ENCODE measurements at regions not wholly inside any gene's neighbourhood (a gene's known extent, or its start where the extent isn't known, plus 50 kb on each side); places are given as distances from the start of the nearest gene placed in this dataset.

- in situ Hi-C loops (cut with HindIII; ENCODE audit: low pct_unique_long_range_greater_than_20kb, low sequenced_read_pairs), result no loop called here
- TF ChIP-seq JUND (IDR thresholded peaks at IDR 0.05; ENCODE audit: low read depth), result no peak
- no peak for DNase-seq (ENCODE audit: low read depth in 1 of 2, low spot score in 1 of 2)
Measured at GRCh38 chr12:60616400-60616799, 1020.6 kb downstream of the SLC16A7 start.

GRCh38 chr12:60630796-60631195 lies 1035.0 kb downstream of the SLC16A7 start:
- DNase-seq (ENCODE audit: low read depth in 1 of 2, low spot score in 1 of 2), result no peak
- in situ Hi-C loops (cut with HindIII; ENCODE audit: low pct_unique_long_range_greater_than_20kb, low sequenced_read_pairs), result no loop called here
- TF ChIP-seq JUND (IDR thresholded peaks at IDR 0.05; ENCODE audit: low read depth), result no peak

DNA sequence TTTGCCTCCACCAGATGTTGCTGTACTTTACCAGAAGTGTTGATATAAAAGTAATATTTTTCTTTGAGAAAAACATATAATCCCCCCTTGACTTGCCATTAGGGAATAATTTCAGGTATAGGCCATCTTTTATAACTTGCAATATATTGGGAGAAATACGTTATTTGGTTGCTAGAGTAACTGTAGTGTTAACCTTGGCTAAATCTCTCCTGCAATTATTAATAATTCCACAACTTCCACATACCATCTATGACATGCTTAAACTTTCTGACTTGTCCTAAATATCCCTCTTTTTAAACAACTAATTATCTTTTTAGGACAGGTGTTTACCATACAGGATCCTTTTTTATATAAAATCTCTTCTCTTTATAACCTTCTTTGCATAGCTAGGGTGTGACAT lies 1048.2 kb downstream of the SLC16A7 start:
- peak in 1 of 2 experiments; percentile 2 for DNase-seq (ENCODE audit: low read depth in 1 of 2, low spot score in 1 of 2)
- in situ Hi-C loops (cut with HindIII; ENCODE audit: low pct_unique_long_range_greater_than_20kb, low sequenced_read_pairs), result no loop called here
- no peak for TF ChIP-seq JUND (IDR thresholded peaks at IDR 0.05; ENCODE audit: low read depth)

GRCh38 chr12:60666895-60667294 lies 1071.1 kb downstream of the SLC16A7 start:
- no peak for TF ChIP-seq JUND (IDR thresholded peaks at IDR 0.05; ENCODE audit: low read depth)
- in situ Hi-C loops (cut with HindIII; ENCODE audit: low pct_unique_long_range_greater_than_20kb, low sequenced_read_pairs), result no loop called here
- DNase-seq (ENCODE audit: low read depth in 1 of 2, low spot score in 1 of 2), result no peak

GRCh38 chr12:60672949-60673348 lies 1077.1 kb downstream of the SLC16A7 start:
- no peak for TF ChIP-seq JUND (IDR thresholded peaks at IDR 0.05; ENCODE audit: low read depth)
- in situ Hi-C loops (cut with HindIII; ENCODE audit: low pct_unique_long_range_greater_than_20kb, low sequenced_read_pairs), result no loop called here
- DNase-seq (ENCODE audit: low read depth in 1 of 2, low spot score in 1 of 2), result no peak

DNA sequence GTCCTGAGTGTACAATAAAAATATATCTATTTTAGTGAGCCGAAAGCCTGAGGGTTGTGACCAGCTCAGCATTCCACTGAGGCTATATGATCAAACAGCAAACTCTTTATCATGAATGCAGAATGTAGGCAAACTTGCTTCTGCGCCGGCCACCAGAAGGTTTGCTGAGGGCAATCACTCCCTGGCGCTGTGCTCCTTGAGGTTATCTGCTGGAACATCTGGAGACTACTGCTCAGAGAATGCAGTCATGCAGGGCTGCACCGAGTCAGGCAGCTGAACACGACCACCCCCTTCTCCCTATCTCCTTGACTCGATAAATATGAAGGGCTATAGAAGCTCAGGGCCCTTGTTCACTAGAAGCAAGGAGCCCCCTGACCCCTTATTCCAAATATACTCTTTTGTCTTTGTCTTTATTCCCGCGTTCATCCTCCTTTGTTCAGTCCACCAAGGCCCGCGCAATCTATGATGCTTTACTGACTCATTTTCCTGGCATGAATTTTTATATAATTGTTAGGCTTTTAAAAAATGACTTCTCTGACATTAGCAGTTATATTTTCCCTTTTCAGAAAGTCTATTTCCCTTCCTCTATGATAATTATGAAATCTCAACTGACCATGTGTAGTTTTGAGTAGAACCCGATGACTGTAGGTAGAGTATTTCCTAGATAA lies 1089.3 kb downstream of the SLC16A7 start:
- TF ChIP-seq JUND (IDR thresholded peaks at IDR 0.05; ENCODE audit: low read depth), result no peak
- peak; percentile 7 to 45 for DNase-seq (ENCODE audit: low read depth in 1 of 2, low spot score in 1 of 2)
- in situ Hi-C loops (cut with HindIII; ENCODE audit: low pct_unique_long_range_greater_than_20kb, low sequenced_read_pairs), result no loop called here

GRCh38 chr12:60689137-60689536 lies 1093.3 kb downstream of the SLC16A7 start:
- no peak for TF ChIP-seq JUND (IDR thresholded peaks at IDR 0.05; ENCODE audit: low read depth)
- in situ Hi-C loops (cut with HindIII; ENCODE audit: low pct_unique_long_range_greater_than_20kb, low sequenced_read_pairs), result no loop called here
- DNase-seq (ENCODE audit: low read depth in 1 of 2, low spot score in 1 of 2), result peak in 1 of 2 experiments; percentile 32

- TF ChIP-seq JUND (IDR thresholded peaks at IDR 0.05; ENCODE audit: low read depth), result no peak
- DNase-seq (ENCODE audit: low read depth in 1 of 2, low spot score in 1 of 2), result peak in 1 of 2 experiments; percentile 12
- in situ Hi-C loops (cut with HindIII; ENCODE audit: low pct_unique_long_range_greater_than_20kb, low sequenced_read_pairs), result no loop called here
Measured at GRCh38 chr12:60693019-60693626, 1097.3 kb downstream of the SLC16A7 start.

DNA sequence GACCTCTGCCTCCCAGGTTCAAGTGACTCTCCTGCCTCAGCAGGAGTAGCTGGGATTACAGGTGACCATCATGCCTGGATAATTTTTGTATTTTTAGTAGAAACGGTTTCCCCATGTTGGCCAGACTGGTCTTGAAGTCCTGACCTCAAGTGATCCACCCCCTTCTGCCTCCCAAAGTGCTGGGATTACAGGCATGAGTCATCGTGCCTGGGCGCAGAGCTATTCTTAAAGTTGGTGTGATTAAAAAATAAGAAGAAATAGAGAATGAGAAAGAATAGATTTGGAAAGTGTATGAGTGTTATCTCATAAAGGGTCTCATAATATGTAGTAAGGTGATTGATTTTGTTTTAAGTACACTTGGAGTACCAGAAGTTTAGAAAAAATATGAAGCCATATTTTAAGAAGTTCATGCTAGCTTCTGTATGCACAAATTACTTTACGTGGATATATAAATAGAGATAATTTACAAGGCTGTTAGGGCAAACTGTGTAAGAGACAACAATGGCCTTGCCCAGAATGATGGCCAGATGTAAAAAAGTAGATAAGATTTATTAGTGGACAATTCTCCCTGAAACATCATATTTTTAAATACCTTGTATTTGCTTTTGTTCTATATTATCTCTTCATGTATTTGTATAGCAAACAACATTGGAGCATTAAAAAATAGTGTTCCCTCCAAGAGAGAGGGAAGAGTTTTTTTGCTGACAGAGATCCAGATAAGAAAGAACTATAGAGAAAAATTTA lies 1108.5 kb downstream of the SLC16A7 start:
- TF ChIP-seq JUND (IDR thresholded peaks at IDR 0.05; ENCODE audit: low read depth), result no peak
- in situ Hi-C loops (cut with HindIII; ENCODE audit: low pct_unique_long_range_greater_than_20kb, low sequenced_read_pairs), result no loop called here

DNA sequence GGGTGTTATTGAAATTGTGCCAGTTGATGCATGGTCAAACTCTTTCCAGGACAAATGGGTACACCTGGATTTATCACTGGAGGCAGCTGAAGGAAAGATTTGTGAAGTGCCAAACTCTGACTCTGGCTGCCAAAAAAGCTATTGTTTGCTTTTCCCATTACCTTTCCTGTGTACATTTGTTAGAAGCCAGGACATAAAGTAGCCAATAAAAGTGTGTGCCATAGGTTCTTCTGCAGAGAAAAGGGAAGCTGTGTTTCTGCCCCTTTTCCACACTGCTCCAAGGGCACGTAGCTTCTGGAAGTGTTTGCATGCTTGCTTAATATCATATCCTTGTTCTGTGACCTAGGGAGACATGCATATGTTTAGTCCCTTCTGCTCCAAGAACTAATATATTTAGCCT lies 1114.4 kb downstream of the SLC16A7 start:
- in situ Hi-C loops (cut with HindIII; ENCODE audit: low pct_unique_long_range_greater_than_20kb, low sequenced_read_pairs), result no loop called here
- TF ChIP-seq JUND (IDR thresholded peaks at IDR 0.05; ENCODE audit: low read depth), result no peak
- DNase-seq (ENCODE audit: low read depth in 1 of 2, low spot score in 1 of 2), result peak in 1 of 2 experiments; percentile 27

More for the DNA sequence above, 1108.5 kb downstream of the SLC16A7 start:
- no peak for DNase-seq (ENCODE audit: low read depth in 1 of 2, low spot score in 1 of 2)

GRCh38 chr12:60714141-60714900 lies 1118.5 kb downstream of the SLC16A7 start:
- DNase-seq (ENCODE audit: low read depth in 1 of 2, low spot score in 1 of 2), result peak in 1 of 2 experiments; percentile 11
- in situ Hi-C loops (cut with HindIII; ENCODE audit: low pct_unique_long_range_greater_than_20kb, low sequenced_read_pairs), result no loop called here
- no peak for TF ChIP-seq JUND (IDR thresholded peaks at IDR 0.05; ENCODE audit: low read depth)

DNA sequence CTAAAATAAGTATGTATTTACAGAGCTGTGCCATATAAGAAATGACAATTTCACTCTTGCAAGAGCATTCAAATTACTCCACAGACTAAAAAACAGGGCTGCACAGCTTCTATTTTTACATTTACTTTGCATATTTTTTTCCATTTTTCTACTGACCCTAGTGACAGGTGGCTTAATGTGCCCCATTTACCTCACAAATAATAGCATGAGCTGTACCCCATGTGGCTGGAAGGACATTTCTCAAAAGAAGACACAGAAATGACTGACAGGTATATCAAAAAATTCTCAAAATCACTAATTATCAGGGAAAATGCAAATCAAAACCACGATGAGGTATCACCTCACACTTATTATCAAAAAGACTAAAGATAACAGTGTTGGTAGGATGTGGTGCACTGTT lies 1128.6 kb downstream of the SLC16A7 start:
- no peak for TF ChIP-seq JUND (IDR thresholded peaks at IDR 0.05; ENCODE audit: low read depth)
- in situ Hi-C loops (cut with HindIII; ENCODE audit: low pct_unique_long_range_greater_than_20kb, low sequenced_read_pairs), result no loop called here
- no peak for DNase-seq (ENCODE audit: low read depth in 1 of 2, low spot score in 1 of 2)
